Brain microvascular endothelial cell (primary cell): ENCODE measurements at regions not wholly inside any gene's neighbourhood (a gene's known extent, or its start where the extent isn't known, plus 50 kb on each side); places are given as distances from the start of the nearest gene placed in this dataset.

Experiments
- DNase-seq: peaks from one replicate; pipeline ENCODE4 v3.0.0-alpha.2; 2020
- H3K27ac ChIP-seq: fragments of 250-450 bp; sonication (Bioruptor Pico); 2 replicates; pipeline ENCODE4 v1.5.1; 2020; ENCODE audit warnings: mild to moderate bottlenecking, moderate library complexity
- H3K27me3 ChIP-seq: fragments of 250-450 bp; sonication (Bioruptor Pico); replicated peaks from 2 replicates; pipeline ENCODE4 v1.5.1; 2020; ENCODE audit warnings: mild to moderate bottlenecking
- H3K36me3 ChIP-seq: fragments of 250-450 bp; sonication (Bioruptor Pico); replicated peaks from 2 replicates; pipeline ENCODE4 v1.5.1; 2020; ENCODE audit warnings: mild to moderate bottlenecking
- H3K4me3 ChIP-seq: 2 replicates; pipeline ENCODE4 v1.5.1; 2011; ENCODE audit warnings: low read depth, mild to moderate bottlenecking, control low read depth, low read length, moderate library complexity
- CTCF ChIP-seq: IDR thresholded peaks from 2 replicates; pipeline ENCODE4 v1.5.1; 2011; ENCODE audit warnings: low read depth, mild to moderate bottlenecking, moderate library complexity, low read length, control low read depth, inconsistent platforms; ENCODE audit errors: missing control alignments
- in situ Hi-C: cut with HindIII; loops from 2 replicates; pipeline ENCODE4 v1.10.0; 2017; ENCODE audit warnings: low sequenced_read_pairs, low pct_ligation_motif_present

DNA sequence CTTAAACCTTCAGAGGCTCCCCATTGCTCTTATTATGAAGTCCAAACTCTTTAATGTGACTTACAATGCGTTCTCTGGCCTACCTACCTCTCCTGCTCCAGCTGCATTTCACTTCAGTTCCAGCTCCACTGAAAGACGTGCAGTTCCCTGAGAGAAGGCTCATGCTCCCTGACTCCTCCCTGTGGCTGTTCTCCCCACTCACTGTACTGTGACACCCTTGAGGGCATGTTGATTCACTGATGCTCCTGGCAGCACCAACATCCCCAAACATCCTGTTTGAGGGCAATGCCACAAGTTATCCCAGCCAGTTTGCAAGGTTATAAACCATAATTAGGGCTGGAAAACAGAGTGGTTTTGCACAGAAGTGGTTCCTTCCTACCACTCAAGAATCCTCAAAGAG is 111.2 kb downstream of the LSM5 start:
- no peak for DNase-seq
- TF ChIP-seq CTCF, result no peak
- no peaks in the 10 kb centered on the region for H3K27me3 ChIP-seq
- no peaks in the 10 kb centered on the region for H3K36me3 ChIP-seq
- in situ Hi-C loops, result no loop called here
- H3K4me3 ChIP-seq, result no peak overlapping the region
- no peak overlapping the region for H3K27ac ChIP-seq

DNA sequence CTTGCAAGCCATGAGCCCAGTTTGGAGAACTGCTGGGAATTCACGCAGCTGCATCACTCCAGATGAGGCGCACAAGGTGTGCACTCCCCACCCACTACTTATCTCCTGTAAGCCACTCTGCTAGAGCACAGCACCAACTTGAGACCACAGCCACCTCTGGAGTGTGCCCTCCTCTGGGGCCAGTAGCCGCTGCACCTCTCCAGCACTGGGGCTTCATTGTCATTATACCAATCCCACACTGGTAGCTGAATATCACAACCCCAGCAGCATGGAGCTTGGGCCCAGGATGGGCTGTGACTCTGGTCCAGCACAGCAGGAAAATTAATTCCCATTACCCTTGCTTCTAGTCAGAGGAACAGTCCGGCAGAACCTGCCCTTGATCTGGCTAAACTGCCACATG is 125.6 kb downstream of the LSM5 start:
- in situ Hi-C loops, result no loop called here
- H3K27ac ChIP-seq, result no peak overlapping the region

DNA sequence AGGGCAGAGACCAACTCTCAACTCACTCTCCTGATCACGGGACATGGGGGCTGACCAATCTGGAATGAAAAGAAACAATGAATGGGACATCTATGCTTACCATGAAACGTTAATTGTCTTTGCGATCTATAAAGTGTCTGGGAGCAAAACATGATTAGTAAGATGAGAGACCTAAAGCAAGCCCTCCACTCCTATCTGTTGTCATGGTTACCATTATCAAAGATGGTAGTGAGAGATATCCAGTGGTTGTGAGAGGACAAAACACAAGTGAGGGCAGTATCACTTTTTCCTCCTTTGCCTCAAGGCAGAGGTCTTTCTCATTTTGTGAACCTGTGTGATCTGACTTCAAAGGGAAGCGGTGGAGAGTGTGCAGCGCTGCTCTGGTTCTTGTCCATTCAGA is 130.1 kb downstream of the LSM5 start:
- Histone ChIP-seq H3K27ac (no peak overlapping the region), H3K27me3 (no peaks in the 10 kb centered on the region), H3K4me3 (no peak overlapping the region), H3K36me3 (no peaks in the 10 kb centered on the region)
- in situ Hi-C loops, result no loop called here
- no peak for TF ChIP-seq CTCF
- no peak for DNase-seq

More for the DNA sequence above, 125.6 kb downstream of the LSM5 start:
- Histone ChIP-seq H3K4me3 (no peak overlapping the region), H3K27me3 (no peaks in the 10 kb centered on the region), H3K36me3 (no peaks in the 10 kb centered on the region)
- no peak for DNase-seq
- TF ChIP-seq CTCF, result no peak

- H3K27me3 ChIP-seq, result no peaks in the 10 kb centered on the region
- in situ Hi-C loops, result no loop called here
- DNase-seq, result no peak
Observed at GRCh38 chr7:32357535-32358277, 132.5 kb downstream of the LSM5 start.

DNA sequence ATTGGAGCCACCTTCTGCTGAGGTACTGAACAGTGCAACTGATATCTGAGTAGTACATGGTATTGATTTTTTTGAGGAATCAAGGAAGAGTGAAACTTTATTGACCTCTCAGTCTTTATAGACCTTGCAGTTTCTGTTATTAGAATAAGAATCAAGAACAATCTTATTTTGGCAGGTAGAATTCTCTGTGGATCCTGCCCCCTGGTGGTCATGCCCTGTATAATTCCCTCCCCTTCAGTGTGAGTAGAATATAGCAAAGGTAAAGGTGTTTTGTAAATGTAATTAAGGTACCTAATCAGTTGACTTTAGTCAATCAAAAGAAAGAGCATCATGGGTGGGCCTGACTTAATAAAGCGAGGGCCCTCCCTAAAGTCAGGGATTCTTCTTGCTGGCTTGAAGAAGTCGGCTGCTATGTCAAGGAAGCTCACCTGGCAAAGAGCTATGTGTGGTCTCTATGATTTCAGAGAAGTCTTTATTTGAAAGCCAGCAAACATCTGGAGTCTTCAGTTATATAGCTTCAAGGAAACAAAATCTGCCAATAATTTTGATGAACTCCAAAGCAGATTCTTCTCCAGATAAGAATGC is 142.8 kb downstream of the LSM5 start:
- DNase-seq, result peak; percentile 24
- peak; percentile 74 for TF ChIP-seq CTCF
- H3K36me3 ChIP-seq, result no peaks in the 10 kb centered on the region
- in situ Hi-C loops, result no loop called here
- no peak overlapping the region for H3K27ac ChIP-seq
- H3K4me3 ChIP-seq, result no peak overlapping the region
- H3K27me3 ChIP-seq, result no peaks in the 10 kb centered on the region

More at GRCh38 chr7:32357535-32358277, 132.5 kb downstream of the LSM5 start:
- no peak overlapping the region for H3K27ac ChIP-seq
- no peaks in the 10 kb centered on the region for H3K36me3 ChIP-seq
- no peak overlapping the region for H3K4me3 ChIP-seq
- TF ChIP-seq CTCF, result peak; percentile 21
